OCI-LY1 (cell line): ENCODE measurements at regions not wholly inside any gene's neighbourhood (a gene's known extent, or its start where the extent isn't known, plus 50 kb on each side); places are given as distances from the start of the nearest gene placed in this dataset.

Experiments used
- CTCF ChIP-seq: fragments of 200-600 bp; sonication (generic), shearing (Covaris generic); IDR thresholded peaks from 2 replicates; pipeline ENCODE4 v1.5.1; 2017; ENCODE audit warnings: mild to moderate bottlenecking, antibody characterized with exemption, low read length, moderate library complexity, mixed read lengths
- EZH2 ChIP-seq: fragments of 200-600 bp; sonication (generic), shearing (Covaris generic); IDR thresholded peaks from 2 replicates; pipeline ENCODE4 v1.8.0; 2017; ENCODE audit warnings: borderline replicate concordance, mixed run types, mild to moderate bottlenecking, antibody characterized with exemption, low read length, moderate library complexity, mixed read lengths

- TF ChIP-seq CTCF (no peak), EZH2 (no peak)
Observed at GRCh38 chr21:23009360-23009759, 2011.2 kb downstream of the NCAM2 start.
